Prostate gland (tissue), 2 donors: ENCODE measurements at regions not wholly inside any gene's neighbourhood (a gene's known extent, or its start where the extent isn't known, plus 50 kb on each side); places are given as distances from the start of the nearest gene placed in this dataset.

ENCODE experiments used
- CTCF ChIP-seq, 4 experiments: fragments of 200-600 bp in 2 of 4; fragments of 450-650 bp in 2 of 4; sonication (generic) in 2 of 4; IDR thresholded peaks; 1 replicate in 3 of 4; 2 replicates in 1 of 4; pipeline ENCODE4 v1.5.1; 2016 to 2019; ENCODE audit warnings: antibody characterized with exemption in 4 of 4, mild to moderate bottlenecking in 2 of 4, moderate library complexity in 2 of 4
- POLR2AphosphoS5 ChIP-seq: sonication (generic); formaldehyde crosslinking; IDR thresholded peaks from one replicate; pipeline ENCODE4 v1.6.1; 2017; ENCODE audit warnings: antibody characterized with exemption

DNA sequence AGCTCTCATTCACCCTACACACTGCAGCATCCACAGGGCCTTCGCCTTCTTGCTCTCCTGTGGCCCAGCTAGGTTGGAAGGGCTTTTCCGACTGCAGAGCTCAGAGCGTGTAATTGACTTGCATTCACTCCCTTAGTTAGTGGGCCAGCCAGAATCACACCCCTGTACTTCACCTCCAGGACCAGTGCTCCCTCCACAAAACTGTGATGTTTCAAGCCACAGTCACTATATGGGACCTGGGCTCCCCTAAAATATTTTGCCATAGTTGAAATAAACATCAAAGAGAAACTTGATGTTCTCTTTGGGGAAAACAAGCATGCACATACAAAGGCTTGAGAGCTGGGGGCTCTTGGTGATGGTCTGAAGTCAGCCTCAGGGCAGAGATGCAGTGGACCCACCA is 69.7 kb upstream of the POU3F3 start:
- no peak for TF ChIP-seq CTCF (IDR thresholded peaks at IDR 0.05)
- no peak for TF ChIP-seq POLR2AphosphoS5
